Natural killer cell (primary cell): ENCODE measurements at regions not wholly inside any gene's neighbourhood (a gene's known extent, or its start where the extent isn't known, plus 50 kb on each side); places are given as distances from the start of the nearest gene placed in this dataset.

Experiments used
- ATAC-seq, 3 donors: fragments of 150-1000 bp in 2 of 3; fragments of 200-7000 bp in 1 of 3; cut with Tn5 transposase; 1 replicate in 1 of 3; 2 replicates in 2 of 3; pipeline ENCODE4 v1.10.0; 2021; ENCODE audit warnings: mild to moderate bottlenecking in 2 of 3, moderate library complexity in 2 of 3
- DNase-seq, 2 donors: peaks; one replicate each; pipeline versions ENCODE4 v3.0.0 to v3.0.0-alpha.2; 2013 to 2021; ENCODE audit warnings: mixed read lengths in 1 of 2
- H3K27ac ChIP-seq: one replicate; pipeline ENCODE4 v1.5.1; 2013; ENCODE audit warnings: mild to moderate bottlenecking, low read length
- H3K27me3 ChIP-seq: one replicate; pipeline ENCODE4 v1.6.1; 2013; ENCODE audit warnings: low read length; ENCODE audit not compliant: control insufficient read depth, insufficient read depth
- H3K36me3 ChIP-seq: one replicate; pipeline ENCODE4 v1.6.1; 2013; ENCODE audit warnings: low read length; ENCODE audit not compliant: control insufficient read depth, insufficient read depth
- H3K4me1 ChIP-seq: one replicate; pipeline ENCODE4 v1.6.1; 2013; ENCODE audit warnings: low read length; ENCODE audit not compliant: control insufficient read depth, insufficient read depth
- H3K4me3 ChIP-seq: one replicate; pipeline ENCODE4 v1.5.1; 2013; ENCODE audit warnings: low read length
- H3K9me3 ChIP-seq: one replicate; pipeline ENCODE4 v1.6.1; 2013; ENCODE audit warnings: low read length; ENCODE audit not compliant: control insufficient read depth, insufficient read depth
- H3K27ac Mint-ChIP-seq, 2 donors: one replicate each; pipeline ENCODE4 v1.8.0; 2022; ENCODE audit warnings: mild to moderate bottlenecking in 2 of 2, mixed read lengths in 2 of 2, moderate library complexity in 1 of 2
- H3K27me3 Mint-ChIP-seq, 2 donors: one replicate each; pipeline ENCODE4 v1.8.0; 2022; ENCODE audit warnings: low read depth in 2 of 2, mixed read lengths in 2 of 2
- H3K36me3 Mint-ChIP-seq: one replicate; pipeline ENCODE4 v1.8.0; 2022; ENCODE audit warnings: mixed read lengths
- H3K4me1 Mint-ChIP-seq, 2 donors: one replicate each; pipeline ENCODE4 v1.8.0; 2022; ENCODE audit warnings: mixed read lengths in 2 of 2
- H3K4me3 Mint-ChIP-seq: one replicate; pipeline ENCODE4 v1.8.0; 2022; ENCODE audit warnings: mild to moderate bottlenecking, moderate library complexity, mixed read lengths
- H3K9me3 Mint-ChIP-seq, 2 donors: one replicate each; pipeline ENCODE4 v1.8.0; 2022; ENCODE audit warnings: mixed read lengths in 2 of 2
- CTCF ChIP-seq: fragments of 200-600 bp; IDR thresholded peaks from one replicate; pipeline ENCODE4 v1.8.0; 2022; ENCODE audit warnings: antibody characterized with exemption
- WGBS: methylation state at CpG from one replicate; pipeline ENCODE4 v1.1.7; 2013; ENCODE audit warnings: missing lambda C conversion rate; ENCODE audit not compliant: insufficient coverage; 5-methylcytosine and 5-hydroxymethylcytosine counted together
- intact Hi-C: fragments of 100-400 bp; cut with micrococcal nuclease; formaldehyde crosslinking; loops from one replicate; pipeline ENCODE4 v1.14.2; 2022

- Mint-ChIP-seq H3K4me1 (no peaks in the 10 kb centered on the region), H3K4me3 (no peak overlapping the region), H3K9me3 (peaks cover 18 to 25% of the 10 kb centered on the region in 2 donors), H3K36me3 (peaks cover 5% of the 10 kb centered on the region), H3K27me3 (no peaks in the 10 kb centered on the region), H3K27ac (no peak overlapping the region)
- TF ChIP-seq CTCF, result no peak
- H3K9me3 ChIP-seq, result peaks cover 5% of the 10 kb centered on the region
- ATAC-seq, result no peak
- H3K27me3 ChIP-seq, result no peaks in the 10 kb centered on the region
- H3K4me3 ChIP-seq, result no peak overlapping the region
- DNase-seq, result no peak
- intact Hi-C loops, result no loop called here
- H3K27ac ChIP-seq, result no peak overlapping the region
- WGBS, result 97% methylated on average over 3 of the region's 3 CpGs
- H3K36me3 ChIP-seq, result no peaks in the 10 kb centered on the region
- no peaks in the 10 kb centered on the region for H3K4me1 ChIP-seq
Measured at GRCh38 chr6:91560409-91560808, 973.5 kb upstream of the MAP3K7 start.

GRCh38 chr6:91540902-91541301 lies 954.0 kb upstream of the MAP3K7 start:
- 85% methylated on average over 4 of the region's 5 CpGs for WGBS
- no peaks in the 10 kb centered on the region for H3K36me3 Mint-ChIP-seq
- H3K27ac ChIP-seq, result no peak overlapping the region
- no peak overlapping the region for H3K4me3 Mint-ChIP-seq
- no peaks in the 10 kb centered on the region for H3K27me3 Mint-ChIP-seq
- ATAC-seq, result no peak
- no peaks in the 10 kb centered on the region for H3K36me3 ChIP-seq
- no peak for TF ChIP-seq CTCF
- no peaks in the 10 kb centered on the region for H3K9me3 ChIP-seq
- no peak overlapping the region for H3K27ac Mint-ChIP-seq
- no peak overlapping the region for H3K4me3 ChIP-seq
- H3K27me3 ChIP-seq, result no peaks in the 10 kb centered on the region
- H3K9me3 Mint-ChIP-seq, result peaks cover 2 to 6% of the 10 kb centered on the region in 2 donors
- no peaks in the 10 kb centered on the region for H3K4me1 Mint-ChIP-seq
- DNase-seq, result no peak
- H3K4me1 ChIP-seq, result no peaks in the 10 kb centered on the region
- intact Hi-C loops, result no loop called here

DNA sequence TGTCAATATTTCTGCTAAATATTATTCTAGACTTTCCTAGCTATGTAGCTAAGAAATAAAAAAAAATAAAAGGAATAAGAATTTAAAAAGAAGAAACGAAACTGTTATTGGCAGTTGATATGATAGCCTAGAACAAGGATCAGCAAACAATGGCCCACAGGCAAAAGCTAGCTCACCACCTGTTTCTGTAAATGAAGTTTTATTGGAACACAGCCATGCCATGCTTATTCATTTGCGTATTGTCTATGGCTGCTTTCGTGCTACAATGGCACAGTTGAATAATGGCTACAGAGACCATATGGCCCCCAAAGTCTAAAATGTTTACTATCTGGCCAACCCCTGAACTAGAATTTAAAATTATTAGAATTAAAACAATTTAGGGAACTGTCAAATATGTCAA lies 952.6 kb upstream of the MAP3K7 start:
- no peak for DNase-seq
- Histone ChIP-seq H3K36me3 (no peaks in the 10 kb centered on the region), H3K27ac (no peak overlapping the region), H3K4me3 (no peak overlapping the region), H3K9me3 (no peaks in the 10 kb centered on the region), H3K4me1 (no peaks in the 10 kb centered on the region), H3K27me3 (no peaks in the 10 kb centered on the region)
- ATAC-seq, result no peak
- Mint-ChIP-seq H3K9me3 (peaks cover 2 to 6% of the 10 kb centered on the region in 2 donors), H3K27ac (no peak overlapping the region), H3K4me3 (no peak overlapping the region), H3K27me3 (no peaks in the 10 kb centered on the region), H3K4me1 (no peaks in the 10 kb centered on the region), H3K36me3 (no peaks in the 10 kb centered on the region)
- intact Hi-C loops, result no loop called here
- TF ChIP-seq CTCF, result no peak
- 64% methylated on average over 3 of the region's 3 CpGs for WGBS

- 90% methylated on average over 2 of the region's 4 CpGs for WGBS
- TF ChIP-seq CTCF, result no peak
- H3K4me3 Mint-ChIP-seq, result no peak overlapping the region
- H3K9me3 Mint-ChIP-seq, result peaks cover 2 to 6% of the 10 kb centered on the region in 2 donors
- H3K36me3 ChIP-seq, result no peaks in the 10 kb centered on the region
- no peak overlapping the region for H3K4me3 ChIP-seq
- DNase-seq, result no peak
- no peaks in the 10 kb centered on the region for H3K4me1 Mint-ChIP-seq
- H3K27me3 ChIP-seq, result no peaks in the 10 kb centered on the region
- H3K27me3 Mint-ChIP-seq, result no peaks in the 10 kb centered on the region
- no peaks in the 10 kb centered on the region for H3K36me3 Mint-ChIP-seq
- intact Hi-C loops, result no loop called here
- no peaks in the 10 kb centered on the region for H3K9me3 ChIP-seq
- no peaks in the 10 kb centered on the region for H3K4me1 ChIP-seq
- H3K27ac Mint-ChIP-seq, result no peak overlapping the region
- no peak for ATAC-seq
- no peak overlapping the region for H3K27ac ChIP-seq
Measured at GRCh38 chr6:91538622-91539021, 951.8 kb upstream of the MAP3K7 start.
